HCT116 (cell line): ENCODE measurements at regions not wholly inside any gene's neighbourhood (a gene's known extent, or its start where the extent isn't known, plus 50 kb on each side); places are given as distances from the start of the nearest gene placed in this dataset.

Experiments used
- ATAC-seq: fragments of 200-7000 bp; cut with Tn5 transposase; 2 replicates; pipeline ENCODE4 v1.9.1; 2020; ENCODE audit warnings: mild to moderate bottlenecking, moderate library complexity
- BruUV-seq: library from RNA; stranded (reverse); fragments of 400-500 nt; replicated peaks from 2 replicates; lab custom pipeline; 2021; lab: Mats Ljungman, UMichigan
- CTCF ChIA-PET: fragments of 300-600 bp; sonication (Branson Sonifier 250); formaldehyde crosslinking; loops from one replicate; lab custom pipeline; 2021; ENCODE audit warnings: antibody characterized with exemption; lab: Charles Lee
- POLR2A ChIA-PET: fragments of 300-600, 350-600 bp; sonication (Branson Sonifier 250); formaldehyde crosslinking; loops from one replicate; lab custom pipeline; 2021; ENCODE audit warnings: antibody characterized with exemption; lab: Charles Lee
- RAD21 ChIA-PET, 2 experiments: fragments of 300-600 bp; sonication (Branson Sonifier 250); formaldehyde crosslinking; loops; one replicate each; lab custom pipeline; 2023; ENCODE audit warnings: low total read pairs in 2 of 2; ENCODE audit not compliant: uncharacterized antibody in 2 of 2, unreplicated experiment in 2 of 2, low non-redundant PET in 1 of 2; lab: Charles Lee
- DNase-seq: peaks from one replicate; pipeline ENCODE4 v3.0.0-alpha.2; 2010; ENCODE audit warnings: low read depth, low spot score
- H2AFZ ChIP-seq: fragments of 200-600 bp; shearing (Covaris generic), sonication (generic); 2 replicates; pipeline ENCODE4 v1.6.1; 2017; ENCODE audit warnings: low read depth, mixed run types, mixed read lengths, antibody characterized with exemption, low read length; ENCODE audit not compliant: poor library complexity, severe bottlenecking
- H3K27ac ChIP-seq: 2 replicates; pipeline ENCODE4 v1.5.1; 2012; ENCODE audit warnings: low read depth, low read length
- H3K27me3 ChIP-seq: fragments of 200-600 bp; sonication (generic); 2 replicates; pipeline ENCODE4 v1.6.1; 2016; ENCODE audit warnings: mixed run types, low read length, mixed read lengths; ENCODE audit not compliant: insufficient read depth
- H3K36me3 ChIP-seq, 2 experiments: fragments of 200-500 bp in 1 of 2; fragments of 200-600 bp in 1 of 2; sonication (Bioruptor generic) in 1 of 2; sonication (generic) in 1 of 2; 2 replicates each; pipeline versions ENCODE4 v1.5.1 to v1.6.1; 2014 to 2016; ENCODE audit warnings: low read length in 2 of 2, inconsistent platforms in 1 of 2, mixed read lengths in 1 of 2, mixed run types in 1 of 2; ENCODE audit not compliant: insufficient read depth in 2 of 2, control insufficient read depth in 1 of 2
- H3K4me1 ChIP-seq, 2 experiments: fragments of 200-600 bp in 1 of 2; sonication (generic) in 1 of 2; 2 replicates each; pipeline versions ENCODE4 v1.5.1 to v1.6.1; 2012 to 2017; ENCODE audit warnings: low read length in 2 of 2, inconsistent platforms in 1 of 2, mild to moderate bottlenecking in 1 of 2, mixed read lengths in 1 of 2, mixed run types in 1 of 2, moderate library complexity in 1 of 2; ENCODE audit not compliant: insufficient read depth in 2 of 2, control insufficient read depth in 1 of 2
- H3K4me2 ChIP-seq: fragments of 200-600 bp; sonication (generic); 2 replicates; pipeline ENCODE4 v1.6.1; 2017; ENCODE audit warnings: mixed run types, low read length, mixed read lengths
- H3K4me3 ChIP-seq, 2 experiments: fragments of 200-600 bp in 1 of 2; sonication (generic) in 1 of 2; replicated peaks in 1 of 2; 2 replicates each; pipeline ENCODE4 v1.5.1; 2011 to 2016; ENCODE audit warnings: low read length in 2 of 2, control low read depth in 1 of 2, low read depth in 1 of 2, mild to moderate bottlenecking in 1 of 2, mixed read lengths in 1 of 2, mixed run types in 1 of 2
- H3K79me2 ChIP-seq: fragments of 200-600 bp; sonication (generic); 2 replicates; pipeline ENCODE4 v1.6.1; 2017; ENCODE audit warnings: mild to moderate bottlenecking, mixed run types, low read length, moderate library complexity, mixed read lengths; ENCODE audit not compliant: insufficient read depth
- H3K9ac ChIP-seq: fragments of 200-600 bp; sonication (generic); 2 replicates; pipeline ENCODE4 v1.6.1; 2016; ENCODE audit warnings: low read length, mixed read lengths
- H3K9me2 ChIP-seq: fragments of 200-600 bp; sonication (generic), shearing (Covaris generic); 2 replicates; pipeline ENCODE4 v1.6.1; 2017; ENCODE audit warnings: mixed run types, mild to moderate bottlenecking, moderate library complexity; ENCODE audit not compliant: insufficient read depth
- H3K9me3 ChIP-seq, 2 experiments: fragments of 200-500 bp in 1 of 2; fragments of 200-600 bp in 1 of 2; sonication (Bioruptor generic) in 1 of 2; sonication (generic) in 1 of 2; 2 replicates each; pipeline ENCODE4 v1.6.1; 2014 to 2017; ENCODE audit warnings: low read length in 2 of 2, mixed read lengths in 2 of 2, inconsistent platforms in 1 of 2, low read depth in 1 of 2, mild to moderate bottlenecking in 1 of 2, mixed run types in 1 of 2, moderate library complexity in 1 of 2; ENCODE audit not compliant: control insufficient read depth in 1 of 2, insufficient read depth in 1 of 2
- H4K20me1 ChIP-seq: fragments of 200-600 bp; sonication (generic), shearing (Covaris generic); 2 replicates; pipeline ENCODE4 v1.6.1; 2017; ENCODE audit warnings: mixed run types, mild to moderate bottlenecking, moderate library complexity; ENCODE audit not compliant: insufficient read depth
- CEBPB ChIP-seq: IDR thresholded peaks from 2 replicates; pipeline ENCODE4 v1.6.1; 2012; ENCODE audit warnings: low read depth
- EGR1 ChIP-seq: IDR thresholded peaks from 2 replicates; pipeline ENCODE4 v1.6.1; 2012; ENCODE audit warnings: low read depth
- ELF1 ChIP-seq: IDR thresholded peaks from 2 replicates; pipeline ENCODE4 v1.6.1; 2012; ENCODE audit warnings: low read depth, borderline replicate concordance
- EZH2 ChIP-seq: fragments of 200-600 bp; sonication (generic); IDR thresholded peaks from 2 replicates; pipeline ENCODE4 v1.6.1; 2017; ENCODE audit warnings: antibody characterized with exemption, mixed run types
- FOSL1 ChIP-seq: IDR thresholded peaks from 2 replicates; pipeline ENCODE4 v1.6.1; 2012; ENCODE audit warnings: low read depth
- JUND ChIP-seq: IDR thresholded peaks from 2 replicates; pipeline ENCODE4 v1.6.1; 2012
- POLR2A ChIP-seq: IDR thresholded peaks from 2 replicates; pipeline ENCODE4 v1.7.0; 2011; ENCODE audit warnings: borderline replicate concordance; ENCODE audit not compliant: insufficient read depth, insufficient read length; ENCODE audit errors: extremely low read depth
- RAD21 ChIP-seq: IDR thresholded peaks from 2 replicates; pipeline ENCODE4 v1.6.1; 2012; ENCODE audit warnings: low read depth, mild to moderate bottlenecking
- SIN3A ChIP-seq: IDR thresholded peaks from 2 replicates; pipeline ENCODE4 v1.6.1; 2012; ENCODE audit warnings: low read depth
- SP1 ChIP-seq: IDR thresholded peaks from 2 replicates; pipeline ENCODE4 v1.6.1; 2012; ENCODE audit warnings: low read depth
- SRF ChIP-seq: IDR thresholded peaks from 2 replicates; pipeline ENCODE4 v1.6.1; 2012; ENCODE audit warnings: low read depth
- TCF7L2 ChIP-seq: IDR thresholded peaks from 2 replicates; pipeline ENCODE4 v1.7.0; 2011; ENCODE audit warnings: borderline replicate concordance, inconsistent platforms; ENCODE audit not compliant: insufficient read depth, insufficient read length; ENCODE audit errors: extremely low read depth
- YY1 ChIP-seq: IDR thresholded peaks from 2 replicates; pipeline ENCODE4 v1.6.1; 2011; ENCODE audit warnings: low read length, low read depth, moderate library complexity, mild to moderate bottlenecking; ENCODE audit not compliant: insufficient replicate concordance; ENCODE audit errors: extremely low read depth
- ZFX ChIP-seq: fragments of 450-650 bp; IDR thresholded peaks from 2 replicates; pipeline ENCODE4 v1.6.1; 2017
- ZNF274 ChIP-seq: fragments of 200-500 bp; sonication (Bioruptor generic); IDR thresholded peaks from 2 replicates; pipeline ENCODE4 v1.6.1; 2014; ENCODE audit warnings: mild to moderate bottlenecking, low read depth, low read length, inconsistent platforms
- intact Hi-C: fragments of 100-400 bp; cut with micrococcal nuclease; formaldehyde crosslinking; loops from 2 replicates; pipeline ENCODE4 v1.10.0; 2022
- TF ChIP-seq, protein P1 (sequence below): IDR thresholded peaks from 2 replicates; pipeline ENCODE4 v1.6.1; 2012; ENCODE audit warnings: low read depth
- TF ChIP-seq, protein P2 (sequence below): IDR thresholded peaks from 2 replicates; pipeline ENCODE4 v1.6.1; 2012
- TF ChIP-seq, protein P3 (sequence below): IDR thresholded peaks from 2 replicates; pipeline ENCODE4 v1.6.1; 2011; ENCODE audit warnings: mild to moderate bottlenecking, low read length, moderate library complexity; ENCODE audit not compliant: insufficient replicate concordance; ENCODE audit errors: extremely low read depth
- TF ChIP-seq, protein P4 (sequence below), 3 experiments: fragments of 200-600 bp in 1 of 3; sonication (generic) in 1 of 3; IDR thresholded peaks in 2 of 3; conservative IDR thresholded peaks in 1 of 3; 2 replicates each; pipeline ENCODE4 v1.5.1; 2012 to 2017; ENCODE audit warnings: low read depth in 2 of 3, low read length in 2 of 3, antibody characterized with exemption in 1 of 3, borderline replicate concordance in 1 of 3, control low read depth in 1 of 3, mild to moderate bottlenecking in 1 of 3, mixed read lengths in 1 of 3, mixed run types in 1 of 3, moderate library complexity in 1 of 3; ENCODE audit not compliant: insufficient read depth in 1 of 3

DNA sequence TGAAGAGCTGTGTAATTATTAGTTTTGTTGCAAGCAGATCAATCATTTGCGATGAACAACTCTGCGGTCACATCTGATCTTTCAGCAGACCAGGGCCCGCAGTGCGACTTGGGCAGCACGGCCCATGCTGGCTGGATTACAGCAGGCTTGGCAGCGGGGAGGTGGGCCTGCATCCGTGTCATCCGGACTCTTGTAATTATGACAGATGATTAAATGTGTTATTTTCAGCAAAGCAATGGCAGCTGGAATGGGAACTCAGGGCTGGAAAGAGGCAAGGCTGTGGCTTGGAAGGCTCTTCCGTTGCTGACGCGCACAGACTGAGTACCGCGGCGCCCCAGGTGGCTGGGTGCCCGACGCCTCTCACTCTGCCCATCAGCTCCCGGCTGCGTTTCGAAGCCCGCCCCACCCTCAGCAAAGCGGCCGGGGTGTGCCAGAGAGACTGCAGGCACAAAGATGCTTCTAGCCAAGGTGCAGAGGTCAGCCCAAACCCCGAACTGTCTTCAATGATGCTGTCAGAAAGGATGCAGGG lies 397.4 kb upstream of the SALL3 start:
- no peaks in the 10 kb centered on the region for H3K27me3 ChIP-seq
- POLR2A ChIA-PET, result no interaction called here
- no TSS peak for BruUV-seq

More for the DNA sequence above, 397.4 kb upstream of the SALL3 start:
- RAD21 ChIA-PET, result no interaction called here
- no peaks in the 10 kb centered on the region for H3K9me2 ChIP-seq
- peaks cover 0 to 9% of the 10 kb centered on the region in 2 experiments; a peak in 2 of 4 replicates for H3K9me3 ChIP-seq
- ATAC-seq (no peak), DNase-seq (no peak)
- no peaks in the 10 kb centered on the region for H3K36me3 ChIP-seq
- no peak overlapping the region for H3K4me2 ChIP-seq
- H2AFZ ChIP-seq, result no peak overlapping the region
- intact Hi-C loops, result no loop called here
- TF ChIP-seq SP1, result no peak
- TF ChIP-seq ZFX, result no peak
- TF ChIP-seq JUND, result no peak
- no peak for TF ChIP-seq RAD21
- TF ChIP-seq, protein P1, sequence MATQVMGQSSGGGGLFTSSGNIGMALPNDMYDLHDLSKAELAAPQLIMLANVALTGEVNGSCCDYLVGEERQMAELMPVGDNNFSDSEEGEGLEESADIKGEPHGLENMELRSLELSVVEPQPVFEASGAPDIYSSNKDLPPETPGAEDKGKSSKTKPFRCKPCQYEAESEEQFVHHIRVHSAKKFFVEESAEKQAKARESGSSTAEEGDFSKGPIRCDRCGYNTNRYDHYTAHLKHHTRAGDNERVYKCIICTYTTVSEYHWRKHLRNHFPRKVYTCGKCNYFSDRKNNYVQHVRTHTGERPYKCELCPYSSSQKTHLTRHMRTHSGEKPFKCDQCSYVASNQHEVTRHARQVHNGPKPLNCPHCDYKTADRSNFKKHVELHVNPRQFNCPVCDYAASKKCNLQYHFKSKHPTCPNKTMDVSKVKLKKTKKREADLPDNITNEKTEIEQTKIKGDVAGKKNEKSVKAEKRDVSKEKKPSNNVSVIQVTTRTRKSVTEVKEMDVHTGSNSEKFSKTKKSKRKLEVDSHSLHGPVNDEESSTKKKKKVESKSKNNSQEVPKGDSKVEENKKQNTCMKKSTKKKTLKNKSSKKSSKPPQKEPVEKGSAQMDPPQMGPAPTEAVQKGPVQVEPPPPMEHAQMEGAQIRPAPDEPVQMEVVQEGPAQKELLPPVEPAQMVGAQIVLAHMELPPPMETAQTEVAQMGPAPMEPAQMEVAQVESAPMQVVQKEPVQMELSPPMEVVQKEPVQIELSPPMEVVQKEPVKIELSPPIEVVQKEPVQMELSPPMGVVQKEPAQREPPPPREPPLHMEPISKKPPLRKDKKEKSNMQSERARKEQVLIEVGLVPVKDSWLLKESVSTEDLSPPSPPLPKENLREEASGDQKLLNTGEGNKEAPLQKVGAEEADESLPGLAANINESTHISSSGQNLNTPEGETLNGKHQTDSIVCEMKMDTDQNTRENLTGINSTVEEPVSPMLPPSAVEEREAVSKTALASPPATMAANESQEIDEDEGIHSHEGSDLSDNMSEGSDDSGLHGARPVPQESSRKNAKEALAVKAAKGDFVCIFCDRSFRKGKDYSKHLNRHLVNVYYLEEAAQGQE, result no peak
- no peak for TF ChIP-seq SIN3A
- TF ChIP-seq YY1, result no peak
- TF ChIP-seq ZNF274, result no peak
- TF ChIP-seq EZH2, result no peak
- no peak for TF ChIP-seq ELF1
- TF ChIP-seq, protein P2, sequence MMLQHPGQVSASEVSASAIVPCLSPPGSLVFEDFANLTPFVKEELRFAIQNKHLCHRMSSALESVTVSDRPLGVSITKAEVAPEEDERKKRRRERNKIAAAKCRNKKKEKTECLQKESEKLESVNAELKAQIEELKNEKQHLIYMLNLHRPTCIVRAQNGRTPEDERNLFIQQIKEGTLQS, result no peak
- TF ChIP-seq TCF7L2, result no peak
- TF ChIP-seq POLR2A, result no peak
- no peak for TF ChIP-seq EGR1
- TF ChIP-seq, protein P3, sequence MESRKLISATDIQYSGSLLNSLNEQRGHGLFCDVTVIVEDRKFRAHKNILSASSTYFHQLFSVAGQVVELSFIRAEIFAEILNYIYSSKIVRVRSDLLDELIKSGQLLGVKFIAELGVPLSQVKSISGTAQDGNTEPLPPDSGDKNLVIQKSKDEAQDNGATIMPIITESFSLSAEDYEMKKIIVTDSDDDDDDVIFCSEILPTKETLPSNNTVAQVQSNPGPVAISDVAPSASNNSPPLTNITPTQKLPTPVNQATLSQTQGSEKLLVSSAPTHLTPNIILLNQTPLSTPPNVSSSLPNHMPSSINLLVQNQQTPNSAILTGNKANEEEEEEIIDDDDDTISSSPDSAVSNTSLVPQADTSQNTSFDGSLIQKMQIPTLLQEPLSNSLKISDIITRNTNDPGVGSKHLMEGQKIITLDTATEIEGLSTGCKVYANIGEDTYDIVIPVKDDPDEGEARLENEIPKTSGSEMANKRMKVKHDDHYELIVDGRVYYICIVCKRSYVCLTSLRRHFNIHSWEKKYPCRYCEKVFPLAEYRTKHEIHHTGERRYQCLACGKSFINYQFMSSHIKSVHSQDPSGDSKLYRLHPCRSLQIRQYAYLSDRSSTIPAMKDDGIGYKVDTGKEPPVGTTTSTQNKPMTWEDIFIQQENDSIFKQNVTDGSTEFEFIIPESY, result no peak
- no peak for TF ChIP-seq FOSL1
- TF ChIP-seq, protein P4, sequence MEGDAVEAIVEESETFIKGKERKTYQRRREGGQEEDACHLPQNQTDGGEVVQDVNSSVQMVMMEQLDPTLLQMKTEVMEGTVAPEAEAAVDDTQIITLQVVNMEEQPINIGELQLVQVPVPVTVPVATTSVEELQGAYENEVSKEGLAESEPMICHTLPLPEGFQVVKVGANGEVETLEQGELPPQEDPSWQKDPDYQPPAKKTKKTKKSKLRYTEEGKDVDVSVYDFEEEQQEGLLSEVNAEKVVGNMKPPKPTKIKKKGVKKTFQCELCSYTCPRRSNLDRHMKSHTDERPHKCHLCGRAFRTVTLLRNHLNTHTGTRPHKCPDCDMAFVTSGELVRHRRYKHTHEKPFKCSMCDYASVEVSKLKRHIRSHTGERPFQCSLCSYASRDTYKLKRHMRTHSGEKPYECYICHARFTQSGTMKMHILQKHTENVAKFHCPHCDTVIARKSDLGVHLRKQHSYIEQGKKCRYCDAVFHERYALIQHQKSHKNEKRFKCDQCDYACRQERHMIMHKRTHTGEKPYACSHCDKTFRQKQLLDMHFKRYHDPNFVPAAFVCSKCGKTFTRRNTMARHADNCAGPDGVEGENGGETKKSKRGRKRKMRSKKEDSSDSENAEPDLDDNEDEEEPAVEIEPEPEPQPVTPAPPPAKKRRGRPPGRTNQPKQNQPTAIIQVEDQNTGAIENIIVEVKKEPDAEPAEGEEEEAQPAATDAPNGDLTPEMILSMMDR (IDR thresholded peaks at IDR 0.05 in 2 of 3, conservative IDR thresholded peaks at IDR 0.05 in 1 of 3; ENCODE audit: borderline replicate concordance in 1 of 3, insufficient read depth in 1 of 3, low read depth in 2 of 3, low read length in 2 of 3), result no peak
- no peak for TF ChIP-seq CEBPB
- no peak for TF ChIP-seq SRF
- TF ChIP-seq, all 23 proteins: peak for 0
- H3K4me3 ChIP-seq, result no peak overlapping the region
- no peaks in the 10 kb centered on the region for H4K20me1 ChIP-seq
- H3K9ac ChIP-seq, result no peak overlapping the region
- H3K27ac ChIP-seq, result no peak overlapping the region
- H3K4me1 ChIP-seq, result no peaks in the 10 kb centered on the region
- no peaks in the 10 kb centered on the region for H3K79me2 ChIP-seq
- CTCF ChIA-PET, result no interaction called here
